Cardiac fibroblast (primary cell): ENCODE measurements at regions not wholly inside any gene's neighbourhood (a gene's known extent, or its start where the extent isn't known, plus 50 kb on each side); places are given as distances from the start of the nearest gene placed in this dataset.
A peak's percentile ranks its signal among the peaks of the same experiment; 100 is the strongest.

Experiments used
- DNase-seq, 2 donors: peaks; one replicate each; pipeline versions ENCODE4 v3.0.0 to v3.0.0-alpha.2; 2010; ENCODE audit warnings: low read depth in 2 of 2
- H3K4me3 ChIP-seq, 2 donors: replicated peaks in 1 of 2; 1 replicate in 1 of 2; 2 replicates in 1 of 2; pipeline ENCODE4 v1.5.1; 2011; ENCODE audit warnings: low read depth in 2 of 2, low read length in 2 of 2, mild to moderate bottlenecking in 2 of 2, moderate library complexity in 1 of 2
- CTCF ChIP-seq: IDR thresholded peaks from one replicate; pipeline ENCODE4 v1.5.1; 2011; ENCODE audit warnings: low read depth, mild to moderate bottlenecking, low read length, inconsistent platforms

GRCh38 chr12:20237091-20237490 lies 131.2 kb upstream of the PDE3A start:
- H3K4me3 ChIP-seq: no peak overlapping the region
- DNase-seq: no peak
- TF ChIP-seq CTCF: no peak

GRCh38 chr12:20245491-20245890 lies 122.8 kb upstream of the PDE3A start:
- no peak for TF ChIP-seq CTCF
- DNase-seq: no peak
- no peak overlapping the region for H3K4me3 ChIP-seq

- DNase-seq: no peak
- TF ChIP-seq CTCF: no peak
- no peak overlapping the region for H3K4me3 ChIP-seq
Measured at GRCh38 chr12:20248646-20249045, 119.7 kb upstream of the PDE3A start.

GRCh38 chr12:20250761-20251160 lies 117.6 kb upstream of the PDE3A start:
- TF ChIP-seq CTCF: no peak
- no peak for DNase-seq
- no peak overlapping the region for H3K4me3 ChIP-seq

- no peak overlapping the region for H3K4me3 ChIP-seq
- TF ChIP-seq CTCF: no peak
- no peak for DNase-seq
Measured at GRCh38 chr12:20257311-20257710, 111.0 kb upstream of the PDE3A start.

GRCh38 chr12:20259786-20260185 lies 108.6 kb upstream of the PDE3A start:
- no peak for TF ChIP-seq CTCF
- DNase-seq: peak in 1 of 2 donors; percentile 4
- H3K4me3 ChIP-seq: no peak overlapping the region

GRCh38 chr12:20260851-20261250 lies 107.5 kb upstream of the PDE3A start:
- peak in 1 of 2 donors; percentile 17 for DNase-seq
- no peak overlapping the region for H3K4me3 ChIP-seq
- TF ChIP-seq CTCF: no peak
